ENCODE measurements at regions not wholly inside any gene's neighbourhood (a gene's known extent, or its start where the extent isn't known, plus 50 kb on each side); places are given as distances from the start of the nearest gene placed in this dataset.

- no peak for TF ChIP-seq CTCF (IDR thresholded peaks at IDR 0.05; ENCODE audit: low read depth, low read length)
- TF ChIP-seq EZH2phosphoT487 (IDR thresholded peaks at IDR 0.05; ENCODE audit: low read depth) = no peak
Measured at GRCh38 chr3:135448520-135448919, 517.0 kb upstream of the PPP2R3A start.
